ENCODE measurements at regions not wholly inside any gene's neighbourhood (a gene's known extent, or its start where the extent isn't known, plus 50 kb on each side); places are given as distances from the start of the nearest gene placed in this dataset.
"Not testable (repeated sequence)": the region's sequence is repeated elsewhere in the genome, so short reads cannot be mapped to it uniquely, and the experiment has no call there.

GRCh38 chr5:89817841-89818240 lies 591.7 kb downstream of the CETN3 start:
- Histone ChIP-seq H3K27me3 (ENCODE audit: control insufficient read depth, insufficient read depth, low read length) (no peaks in the 10 kb centered on the region), H3K4me1 (ENCODE audit: control insufficient read depth, insufficient read depth, low read length) (no peaks in the 10 kb centered on the region), H3K4me3 (ENCODE audit: low read depth, low read length) (no peak overlapping the region), H3K36me3 (ENCODE audit: control insufficient read depth, insufficient read depth, low read length) (no peaks in the 10 kb centered on the region), H3K27ac (ENCODE audit: low read depth, low read length) (no peak overlapping the region), H3K9me3 (ENCODE audit: control insufficient read depth, insufficient read depth, low read length) (peaks cover 1% of the 10 kb centered on the region)
- no CpG with 5 or more reads among the region's 4 CpGs for WGBS (ENCODE audit: insufficient coverage)
- no peak for DNase-seq (ENCODE audit: low read depth in 4 of 6, low spot score in 6 of 6)

GRCh38 chr5:89816038-89816437 lies 593.5 kb downstream of the CETN3 start:
- no peak overlapping the region for H3K27ac ChIP-seq (ENCODE audit: low read depth, low read length)
- H3K36me3 ChIP-seq (ENCODE audit: control insufficient read depth, insufficient read depth, low read length), result no peaks in the 10 kb centered on the region
- H3K27me3 ChIP-seq (ENCODE audit: control insufficient read depth, insufficient read depth, low read length), result no peaks in the 10 kb centered on the region
- no CpG with 5 or more reads among the region's 2 CpGs for WGBS (ENCODE audit: insufficient coverage)
- no peaks in the 10 kb centered on the region for H3K4me1 ChIP-seq (ENCODE audit: control insufficient read depth, insufficient read depth, low read length)
- peak in 2 of 6 donors; percentile 76 to 93 for DNase-seq (ENCODE audit: low read depth in 4 of 6, low spot score in 6 of 6)
- no peak overlapping the region for H3K4me3 ChIP-seq (ENCODE audit: low read depth, low read length)
- peaks cover 1% of the 10 kb centered on the region for H3K9me3 ChIP-seq (ENCODE audit: control insufficient read depth, insufficient read depth, low read length)

GRCh38 chr5:89800735-89801134 lies 608.8 kb downstream of the CETN3 start:
- H3K4me1 ChIP-seq (ENCODE audit: control insufficient read depth, insufficient read depth, low read length); H3K36me3 ChIP-seq (ENCODE audit: control insufficient read depth, insufficient read depth, low read length); H3K9me3 ChIP-seq (ENCODE audit: control insufficient read depth, insufficient read depth, low read length); H3K4me3 ChIP-seq (ENCODE audit: low read depth, low read length); H3K27ac ChIP-seq (ENCODE audit: low read depth, low read length); H3K27me3 ChIP-seq (ENCODE audit: control insufficient read depth, insufficient read depth, low read length); DNase-seq (ENCODE audit: low read depth in 4 of 6, low spot score in 6 of 6): not testable (repeated sequence)
- 92% methylated on average over 5 of the region's 5 CpGs for WGBS (ENCODE audit: insufficient coverage)

GRCh38 chr5:89794504-89794903 lies 615.1 kb downstream of the CETN3 start:
- not testable (repeated sequence) for H3K27me3 ChIP-seq (ENCODE audit: control insufficient read depth, insufficient read depth, low read length); H3K36me3 ChIP-seq (ENCODE audit: control insufficient read depth, insufficient read depth, low read length); H3K4me3 ChIP-seq (ENCODE audit: low read depth, low read length); DNase-seq (ENCODE audit: low read depth in 4 of 6, low spot score in 6 of 6); H3K27ac ChIP-seq (ENCODE audit: low read depth, low read length); H3K9me3 ChIP-seq (ENCODE audit: control insufficient read depth, insufficient read depth, low read length); H3K4me1 ChIP-seq (ENCODE audit: control insufficient read depth, insufficient read depth, low read length)
- 94% methylated on average over 6 of the region's 6 CpGs for WGBS (ENCODE audit: insufficient coverage)

- not testable (repeated sequence) for H3K9me3 ChIP-seq (ENCODE audit: control insufficient read depth, insufficient read depth, low read length); H3K4me1 ChIP-seq (ENCODE audit: control insufficient read depth, insufficient read depth, low read length); H3K27ac ChIP-seq (ENCODE audit: low read depth, low read length); H3K4me3 ChIP-seq (ENCODE audit: low read depth, low read length); DNase-seq (ENCODE audit: low read depth in 4 of 6, low spot score in 6 of 6); H3K36me3 ChIP-seq (ENCODE audit: control insufficient read depth, insufficient read depth, low read length); H3K27me3 ChIP-seq (ENCODE audit: control insufficient read depth, insufficient read depth, low read length)
These were observed 629.8 kb downstream of the CETN3 start for GRCh38 chr5:89779734-89780133.

- no peak for DNase-seq (ENCODE audit: low read depth in 4 of 6, low spot score in 6 of 6)
- H3K4me3 ChIP-seq (ENCODE audit: low read depth, low read length), result no peak overlapping the region
- no peaks in the 10 kb centered on the region for H3K36me3 ChIP-seq (ENCODE audit: control insufficient read depth, insufficient read depth, low read length)
- 98% methylated on average over 13 of the region's 13 CpGs for WGBS (ENCODE audit: insufficient coverage)
- H3K9me3 ChIP-seq (ENCODE audit: control insufficient read depth, insufficient read depth, low read length), result peaks cover 4% of the 10 kb centered on the region
- H3K4me1 ChIP-seq (ENCODE audit: control insufficient read depth, insufficient read depth, low read length), result no peaks in the 10 kb centered on the region
- no peak overlapping the region for H3K27ac ChIP-seq (ENCODE audit: low read depth, low read length)
- H3K27me3 ChIP-seq (ENCODE audit: control insufficient read depth, insufficient read depth, low read length), result no peaks in the 10 kb centered on the region
These were observed 631.8 kb downstream of the CETN3 start for GRCh38 chr5:89777758-89778157.

- Histone ChIP-seq H3K4me3 (ENCODE audit: low read depth, low read length) (no peak overlapping the region), H3K27ac (ENCODE audit: low read depth, low read length) (no peak overlapping the region), H3K9me3 (ENCODE audit: control insufficient read depth, insufficient read depth, low read length) (no peaks in the 10 kb centered on the region), H3K36me3 (ENCODE audit: control insufficient read depth, insufficient read depth, low read length) (no peaks in the 10 kb centered on the region), H3K27me3 (ENCODE audit: control insufficient read depth, insufficient read depth, low read length) (no peaks in the 10 kb centered on the region), H3K4me1 (ENCODE audit: control insufficient read depth, insufficient read depth, low read length) (no peaks in the 10 kb centered on the region)
- no peak for DNase-seq (ENCODE audit: low read depth in 4 of 6, low spot score in 6 of 6)
- no CpG with 5 or more reads among the region's 2 CpGs for WGBS (ENCODE audit: insufficient coverage)
These were observed 639.6 kb downstream of the CETN3 start for GRCh38 chr5:89769975-89770374.

GRCh38 chr5:89759802-89760201 lies 649.8 kb downstream of the CETN3 start:
- WGBS (ENCODE audit: insufficient coverage), result no CpG with 5 or more reads among the region's 1 CpG
- no peak overlapping the region for H3K27ac ChIP-seq (ENCODE audit: low read depth, low read length)
- H3K36me3 ChIP-seq (ENCODE audit: control insufficient read depth, insufficient read depth, low read length), result no peaks in the 10 kb centered on the region
- H3K4me3 ChIP-seq (ENCODE audit: low read depth, low read length), result no peak overlapping the region
- no peaks in the 10 kb centered on the region for H3K4me1 ChIP-seq (ENCODE audit: control insufficient read depth, insufficient read depth, low read length)
- peak in 1 of 6 donors; percentile 12 for DNase-seq (ENCODE audit: low read depth in 4 of 6, low spot score in 6 of 6)
- H3K9me3 ChIP-seq (ENCODE audit: control insufficient read depth, insufficient read depth, low read length), result no peaks in the 10 kb centered on the region
- H3K27me3 ChIP-seq (ENCODE audit: control insufficient read depth, insufficient read depth, low read length), result no peaks in the 10 kb centered on the region

- Histone ChIP-seq H3K27ac (ENCODE audit: low read depth, low read length) (no peak overlapping the region), H3K36me3 (ENCODE audit: control insufficient read depth, insufficient read depth, low read length) (no peaks in the 10 kb centered on the region), H3K4me1 (ENCODE audit: control insufficient read depth, insufficient read depth, low read length) (no peaks in the 10 kb centered on the region), H3K4me3 (ENCODE audit: low read depth, low read length) (no peak overlapping the region), H3K9me3 (ENCODE audit: control insufficient read depth, insufficient read depth, low read length) (no peaks in the 10 kb centered on the region), H3K27me3 (ENCODE audit: control insufficient read depth, insufficient read depth, low read length) (no peaks in the 10 kb centered on the region)
- DNase-seq (ENCODE audit: low read depth in 4 of 6, low spot score in 6 of 6), result peak in 1 of 6 donors; percentile 23
These were observed 651.4 kb downstream of the CETN3 start for GRCh38 chr5:89758146-89758545.

- H3K27me3 ChIP-seq (ENCODE audit: control insufficient read depth, insufficient read depth, low read length), result no peaks in the 10 kb centered on the region
- peak in 1 of 6 donors; percentile 82 for DNase-seq (ENCODE audit: low read depth in 4 of 6, low spot score in 6 of 6)
- H3K27ac ChIP-seq (ENCODE audit: low read depth, low read length), result no peak overlapping the region
- H3K9me3 ChIP-seq (ENCODE audit: control insufficient read depth, insufficient read depth, low read length), result no peaks in the 10 kb centered on the region
- no peaks in the 10 kb centered on the region for H3K4me1 ChIP-seq (ENCODE audit: control insufficient read depth, insufficient read depth, low read length)
- 81% methylated on average over 3 of the region's 5 CpGs for WGBS (ENCODE audit: insufficient coverage)
- no peak overlapping the region for H3K4me3 ChIP-seq (ENCODE audit: low read depth, low read length)
- no peaks in the 10 kb centered on the region for H3K36me3 ChIP-seq (ENCODE audit: control insufficient read depth, insufficient read depth, low read length)
These were observed 652.6 kb downstream of the CETN3 start for GRCh38 chr5:89756955-89757354.
